Lung (tissue), 11 donors: ENCODE measurements at regions not wholly inside any gene's neighbourhood (a gene's known extent, or its start where the extent isn't known, plus 50 kb on each side); places are given as distances from the start of the nearest gene placed in this dataset.
"Not testable (repeated sequence)": the region's sequence is repeated elsewhere in the genome, so short reads cannot be mapped to it uniquely, and the experiment has no call there.

ENCODE experiments used
- ATAC-seq: fragments of 200-7000 bp; cut with Tn5 transposase; one replicate; pipeline ENCODE4 v1.9.1; 2020; ENCODE audit warnings: moderate number of reproducible peaks; ENCODE audit not compliant: insufficient read depth, low FRiP score
- DNase-seq, 3 donors: peaks; one replicate each; pipeline ENCODE4 v3.0.0-alpha.2; 2013 to 2017
- H3K27ac ChIP-seq, 2 donors: one replicate each; pipeline ENCODE4 v1.5.1; 2013; ENCODE audit warnings: mild to moderate bottlenecking in 2 of 2, moderate library complexity in 2 of 2, control low read depth in 1 of 2, inconsistent platforms in 1 of 2, low read depth in 1 of 2, low read length in 1 of 2
- H3K27me3 ChIP-seq, 3 donors: one replicate each; pipeline ENCODE4 v1.5.1; 2013; ENCODE audit warnings: low read length in 2 of 3; ENCODE audit not compliant: control insufficient read depth in 3 of 3, insufficient read depth in 3 of 3
- H3K36me3 ChIP-seq, 4 donors: one replicate each; pipeline ENCODE4 v1.5.1; 2013; ENCODE audit warnings: low read length in 4 of 4, mild to moderate bottlenecking in 1 of 4, moderate library complexity in 1 of 4; ENCODE audit not compliant: control insufficient read depth in 4 of 4, insufficient read depth in 4 of 4
- H3K4me1 ChIP-seq, 5 donors: one replicate each; pipeline ENCODE4 v1.5.1; 2013; ENCODE audit warnings: low read length in 5 of 5, mild to moderate bottlenecking in 2 of 5, moderate library complexity in 1 of 5; ENCODE audit not compliant: control insufficient read depth in 5 of 5, insufficient read depth in 5 of 5
- H3K4me3 ChIP-seq: one replicate; pipeline ENCODE4 v1.5.1; 2013; ENCODE audit warnings: mild to moderate bottlenecking, control low read depth, moderate library complexity
- H3K9ac ChIP-seq, 2 donors: one replicate each; pipeline ENCODE4 v1.5.1; 2013; ENCODE audit warnings: low read length in 2 of 2, control low read depth in 1 of 2; ENCODE audit not compliant: insufficient read depth in 1 of 2
- H3K9me3 ChIP-seq, 4 donors: one replicate each; pipeline ENCODE4 v1.5.1; 2013; ENCODE audit warnings: low read length in 3 of 4, mild to moderate bottlenecking in 1 of 4, moderate library complexity in 1 of 4; ENCODE audit not compliant: control insufficient read depth in 4 of 4, insufficient read depth in 3 of 4
- CTCF ChIP-seq: IDR thresholded peaks from 2 replicates; pipeline ENCODE4 v1.5.1; 2012; ENCODE audit warnings: mild to moderate bottlenecking; ENCODE audit errors: control extremely low read depth, extremely low read depth
- WGBS, 2 donors: extraction: QIAGEN DNeasy Blood & Tissue Kit; methylation state at CpG; one replicate each; pipeline ENCODE4 v1.1.7; 2013; 5-methylcytosine and 5-hydroxymethylcytosine counted together
- donor health status: control.
- donor health status: control.
- donor health status: Bipolar disorder and iron deficiency.
- donor health status: healthy.
- donor health status: DM: yes; HTN: yes; CAD: no.

- ATAC-seq: no peak
- Histone ChIP-seq H3K27ac (no peak overlapping the region), H3K36me3 (no peaks in the 10 kb centered on the region), H3K27me3 (no peaks in the 10 kb centered on the region), H3K9me3 (peaks cover 0 to 2% (median 0%) of the 10 kb centered on the region in 4 donors), H3K4me3 (no peak overlapping the region), H3K4me1 (no peaks in the 10 kb centered on the region), H3K9ac (no peak overlapping the region)
- TF ChIP-seq CTCF: no peak
- 78 to 96% methylated on average over 5 of the region's 5 CpGs for WGBS, 2 donors
- DNase-seq: no peak
Measured at GRCh38 chr13:62407871-62408270, 992.2 kb upstream of the PCDH20 start.

DNA sequence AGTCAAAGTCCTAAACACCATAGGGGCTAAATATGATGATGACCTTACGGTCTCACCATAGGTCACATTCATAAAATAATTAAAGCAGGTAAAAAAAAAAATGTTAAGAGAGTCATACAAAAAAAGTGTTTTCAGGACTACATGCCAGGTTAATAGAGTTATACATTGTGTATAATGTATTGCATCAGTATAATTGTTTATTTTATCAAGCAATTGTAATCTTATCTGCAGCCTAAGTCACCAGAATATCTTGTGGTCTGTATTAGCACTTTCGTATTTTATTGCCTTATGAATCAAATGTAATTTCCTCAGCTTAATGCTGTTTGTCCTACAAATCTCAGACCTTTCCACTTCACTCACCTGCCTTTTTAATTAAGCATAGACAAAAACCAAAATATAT lies 972.9 kb upstream of the PCDH20 start:
- H3K27me3 ChIP-seq: no peaks in the 10 kb centered on the region
- H3K4me1 ChIP-seq: no peaks in the 10 kb centered on the region
- TF ChIP-seq CTCF: no peak
- DNase-seq: peak in 1 of 3 donors; percentile 1
- H3K9me3 ChIP-seq: no peaks in the 10 kb centered on the region
- no peak for ATAC-seq
- no peak overlapping the region for H3K27ac ChIP-seq
- 79 to 88% methylated on average over 2 of the region's 2 CpGs for WGBS, 2 donors
- no peaks in the 10 kb centered on the region for H3K36me3 ChIP-seq
- no peak overlapping the region for H3K9ac ChIP-seq
- no peak overlapping the region for H3K4me3 ChIP-seq

GRCh38 chr13:62387647-62388046 lies 972.0 kb upstream of the PCDH20 start:
- no peaks in the 10 kb centered on the region for H3K9me3 ChIP-seq

GRCh38 chr13:62379241-62379640 lies 963.6 kb upstream of the PCDH20 start:
- not testable (repeated sequence) for H3K27ac ChIP-seq, H3K4me1 ChIP-seq, H3K36me3 ChIP-seq, DNase-seq, H3K9me3 ChIP-seq, H3K9ac ChIP-seq, ATAC-seq, H3K27me3 ChIP-seq, H3K4me3 ChIP-seq
- 91 to 92% methylated on average over 13 to 21 of the region's 21 CpGs for WGBS, 2 donors

More at GRCh38 chr13:62387647-62388046, 972.0 kb upstream of the PCDH20 start:
- H3K9ac ChIP-seq: no peak overlapping the region
- H3K27ac ChIP-seq: no peak overlapping the region
- H3K4me3 ChIP-seq: no peak overlapping the region
- no peak for TF ChIP-seq CTCF
- DNase-seq: peak in 2 of 3 donors; percentile 48 to 52
- H3K27me3 ChIP-seq: no peaks in the 10 kb centered on the region
- 27 to 57% methylated on average over 3 of the region's 3 CpGs for whole genome bisulfite sequencing, 2 donors
- no peaks in the 10 kb centered on the region for H3K4me1 ChIP-seq
- no peaks in the 10 kb centered on the region for H3K36me3 ChIP-seq
- no peak for ATAC-seq
